Keratinocyte (primary cell): ENCODE measurements at regions not wholly inside any gene's neighbourhood (a gene's known extent, or its start where the extent isn't known, plus 50 kb on each side); places are given as distances from the start of the nearest gene placed in this dataset.

Source experiments
- DNase-seq: peaks from one replicate; pipeline ENCODE4 v3.0.0-alpha.2; 2011; ENCODE audit warnings: low read depth, missing footprints, low spot score
- FAIRE-seq: peaks from 2 replicates; lab custom pipeline; 2011; peaks lifted over from hg19 to GRCh38; lab: Jason Lieb, UNC
- H2AFZ ChIP-seq: 2 replicates; pipeline ENCODE4 v1.6.0; 2012; ENCODE audit warnings: low read length, control low read depth, inconsistent platforms; ENCODE audit not compliant: control insufficient read depth
- H3K27ac ChIP-seq: 2 replicates; pipeline ENCODE4 v1.5.1; 2011; ENCODE audit warnings: low read length; ENCODE audit not compliant: control insufficient read depth, insufficient read depth
- H3K27me3 ChIP-seq: 3 replicates; pipeline ENCODE4 v1.6.0; 2011; ENCODE audit warnings: low read length; ENCODE audit not compliant: control insufficient read depth, insufficient read depth; ENCODE audit errors: extremely low read depth
- H3K36me3 ChIP-seq, 2 experiments: 2 replicates in 1 of 2; 3 replicates in 1 of 2; pipeline ENCODE4 v1.5.1; 2011; ENCODE audit warnings: low read length in 2 of 2, mild to moderate bottlenecking in 1 of 2; ENCODE audit not compliant: control insufficient read depth in 2 of 2, insufficient read depth in 2 of 2; ENCODE audit errors: extremely low read depth in 1 of 2
- H3K4me1 ChIP-seq: 3 replicates; pipeline ENCODE4 v1.5.1; 2011; ENCODE audit warnings: low read length; ENCODE audit not compliant: control insufficient read depth, insufficient read depth; ENCODE audit errors: extremely low read depth
- H3K4me2 ChIP-seq: 3 replicates; pipeline ENCODE4 v1.6.0; 2011; ENCODE audit warnings: low read depth, low read length; ENCODE audit not compliant: control insufficient read depth, insufficient read depth; ENCODE audit errors: extremely low read depth
- H3K4me3 ChIP-seq, 3 experiments: fragments of 200-600 bp in 1 of 3; sonication (generic) in 1 of 3; 2 replicates in 2 of 3; 3 replicates in 1 of 3; pipeline ENCODE4 v1.5.1; 2011 to 2016; ENCODE audit warnings: low read length in 3 of 3, mild to moderate bottlenecking in 3 of 3, control low read depth in 2 of 3, inconsistent platforms in 1 of 3, low read depth in 1 of 3, mixed read lengths in 1 of 3, mixed run types in 1 of 3, moderate library complexity in 1 of 3; ENCODE audit not compliant: control insufficient read depth in 2 of 3, insufficient read depth in 2 of 3; ENCODE audit errors: extremely low read depth in 1 of 3
- H3K79me2 ChIP-seq: 2 replicates; pipeline ENCODE4 v1.6.0; 2012; ENCODE audit warnings: low read length; ENCODE audit not compliant: control insufficient read depth, insufficient read depth
- H3K9ac ChIP-seq: 3 replicates; pipeline ENCODE4 v1.6.0; 2011; ENCODE audit warnings: low read length; ENCODE audit not compliant: control insufficient read depth, insufficient read depth; ENCODE audit errors: extremely low read depth
- H3K9me1 ChIP-seq: 3 replicates; pipeline ENCODE4 v1.6.0; 2011; ENCODE audit warnings: low read length; ENCODE audit not compliant: control insufficient read depth, insufficient read depth; ENCODE audit errors: extremely low read depth
- H3K9me3 ChIP-seq: 2 replicates; pipeline ENCODE4 v1.5.1; 2012; ENCODE audit warnings: low read depth, low read length; ENCODE audit not compliant: control insufficient read depth
- H4K20me1 ChIP-seq: 3 replicates; pipeline ENCODE4 v1.6.0; 2011; ENCODE audit warnings: low read length; ENCODE audit not compliant: control insufficient read depth, insufficient read depth; ENCODE audit errors: extremely low read depth
- CTCF ChIP-seq, 3 experiments: IDR thresholded peaks in 1 of 3; conservative IDR thresholded peaks in 1 of 3; optimal IDR thresholded peaks in 1 of 3; 2 replicates in 2 of 3; 3 replicates in 1 of 3; pipeline versions ENCODE3 to v1.5.1; 2011; ENCODE audit warnings: low read length in 3 of 3, mild to moderate bottlenecking in 3 of 3, moderate library complexity in 2 of 3, control low read depth in 1 of 3, inconsistent platforms in 1 of 3; ENCODE audit not compliant: insufficient read depth in 2 of 3; ENCODE audit errors: extremely low read depth in 1 of 3
- EZH2 ChIP-seq: IDR thresholded peaks from one replicate; pipeline ENCODE4 v1.6.1; 2012; ENCODE audit warnings: inconsistent platforms, mild to moderate bottlenecking, low read length, moderate library complexity
- dilution Hi-C: fragments of 300-500 bp; cut with MboI; formaldehyde crosslinking; loops from one replicate; pipeline ENCODE4 v1.7.0; 2020; ENCODE audit warnings: low sequenced_read_pairs; ENCODE audit not compliant: extremely low pct_ligation_motif_present

GRCh38 chr5:2158109-2158508, 275.4 kb upstream of the IRX4 start:
- no peaks in the 10 kb centered on the region for H3K9me1 ChIP-seq
- H3K4me1 ChIP-seq: peaks cover 22% of the 10 kb centered on the region
- peak overlapping the region; percentile 28 for H3K9ac ChIP-seq
- DNase-seq (no peak), FAIRE-seq (peak; percentile 95)
- H3K9me3 ChIP-seq: no peaks in the 10 kb centered on the region
- no peaks in the 10 kb centered on the region for H3K36me3 ChIP-seq
- no peak overlapping the region for H3K4me3 ChIP-seq
- no peaks in the 10 kb centered on the region for H3K27me3 ChIP-seq
- H3K27ac ChIP-seq: peak overlapping the region; percentile 67
- no peaks in the 10 kb centered on the region for H3K79me2 ChIP-seq
- dilution Hi-C loops: no loop called here
- TF ChIP-seq EZH2: no peak
- no peak for TF ChIP-seq CTCF (optimal IDR thresholded peaks at IDR 0.05 in 1 of 3, IDR thresholded peaks at IDR 0.05 in 1 of 3, conservative IDR thresholded peaks at IDR 0.05 in 1 of 3; ENCODE audit: extremely low read depth in 1 of 3, insufficient read depth in 2 of 3, low read length in 3 of 3)
- peak overlapping the region; percentile 49 for H3K4me2 ChIP-seq
- H4K20me1 ChIP-seq: no peaks in the 10 kb centered on the region
- H2AFZ ChIP-seq: no peak overlapping the region

GRCh38 chr5:2157372-2157771, 274.6 kb upstream of the IRX4 start:
- H3K9me3 ChIP-seq: no peaks in the 10 kb centered on the region
- no peak overlapping the region for H3K4me3 ChIP-seq
- peaks cover 22% of the 10 kb centered on the region for H3K4me1 ChIP-seq
- H3K27ac ChIP-seq: peak overlapping the region; percentile 67
- H2AFZ ChIP-seq: no peak overlapping the region
- DNase-seq (peak; percentile 85), FAIRE-seq (peak; percentile 94)
- TF ChIP-seq EZH2: no peak
- TF ChIP-seq CTCF (optimal IDR thresholded peaks at IDR 0.05 in 1 of 3, IDR thresholded peaks at IDR 0.05 in 1 of 3, conservative IDR thresholded peaks at IDR 0.05 in 1 of 3; ENCODE audit: extremely low read depth in 1 of 3, insufficient read depth in 2 of 3, low read length in 3 of 3): peak; percentile 24 to 57 (median 34)
- H3K79me2 ChIP-seq: no peaks in the 10 kb centered on the region
- no peaks in the 10 kb centered on the region for H3K27me3 ChIP-seq
- H3K9ac ChIP-seq: no peak overlapping the region
- dilution Hi-C loops: no loop called here
- no peaks in the 10 kb centered on the region for H4K20me1 ChIP-seq
- H3K9me1 ChIP-seq: no peaks in the 10 kb centered on the region
- H3K4me2 ChIP-seq: peak overlapping the region; percentile 49
- no peaks in the 10 kb centered on the region for H3K36me3 ChIP-seq
